Left colon (tissue), 2 donors: ENCODE measurements at regions not wholly inside any gene's neighbourhood (a gene's known extent, or its start where the extent isn't known, plus 50 kb on each side); places are given as distances from the start of the nearest gene placed in this dataset.

Experiments
- ATAC-seq: fragments of 200-7000 bp; cut with Tn5 transposase; one replicate; pipeline ENCODE4 v1.9.1; 2020; ENCODE audit warnings: mild to moderate bottlenecking, moderate library complexity
- DNase-seq, 2 donors: peaks; one replicate each; pipeline ENCODE4 v3.0.0-alpha.2; 2020
- intact Hi-C, 2 donors: fragments of 100-400 bp; cut with DNase I in 1 of 2; cut with micrococcal nuclease in 1 of 2; formaldehyde crosslinking; loops; one replicate each; pipeline versions ENCODE4 v1.11.2 to v1.14.0; 2022; cut with DNase I, micrococcal nuclease
- donor health status: DM: no; HTN: no; CAD: no.
- donor health status: DM: yes; HTN: yes; CAD: no.

DNA sequence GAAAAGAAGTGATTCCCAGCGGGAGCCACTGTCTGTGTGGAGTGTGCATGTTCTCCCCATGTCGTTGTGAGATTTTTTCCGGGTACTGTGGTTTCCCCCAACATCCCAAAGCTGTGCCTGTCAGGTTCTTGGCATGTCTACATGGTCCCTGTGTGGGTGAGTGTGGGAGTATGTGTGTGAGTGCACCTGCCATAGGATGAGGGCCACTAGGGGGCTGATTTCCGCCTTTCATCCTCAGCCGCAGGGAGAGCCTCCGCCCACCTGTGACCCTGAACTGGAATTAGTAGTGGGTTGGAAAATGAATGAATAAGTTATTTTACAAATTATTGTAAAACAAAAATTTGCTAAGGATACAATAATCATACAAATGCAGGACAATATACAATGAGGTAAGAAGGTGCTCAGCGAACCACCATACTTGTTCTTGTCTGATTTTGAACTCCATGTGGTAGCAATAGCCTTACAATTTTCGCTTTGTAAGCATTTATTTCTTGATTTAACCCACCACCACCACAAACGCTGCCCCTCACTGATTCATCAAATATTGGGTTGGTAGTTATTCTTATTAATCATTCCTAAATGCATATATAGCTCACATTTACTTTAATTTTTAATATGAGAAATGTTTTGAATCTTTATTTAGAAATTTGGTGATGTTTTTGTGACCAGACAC lies 641.2 kb upstream of the VSTM2A start:
- ATAC-seq: no peak
- DNase-seq: no peak
- intact Hi-C loops: no loop called here

DNA sequence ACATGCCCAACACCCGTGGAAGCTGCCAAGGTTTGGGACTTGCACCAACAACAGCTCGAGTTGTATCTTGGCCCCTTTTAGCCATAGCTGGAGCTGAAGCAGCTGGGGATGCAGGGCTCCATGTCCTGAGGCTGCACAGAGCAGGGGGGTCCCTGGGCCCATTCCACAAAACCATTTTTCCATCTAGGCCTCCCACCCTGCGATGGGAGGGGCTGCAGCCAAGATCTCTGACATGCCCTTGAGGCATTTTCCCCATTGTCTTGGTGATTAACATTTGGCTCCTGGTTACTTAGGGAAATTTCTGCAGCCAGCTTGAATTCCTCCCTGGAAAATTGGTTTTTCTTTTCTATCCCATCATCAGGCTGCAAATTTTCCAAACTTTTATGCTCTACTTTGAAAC lies 637.8 kb upstream of the VSTM2A start:
- DNase-seq (no peak), ATAC-seq (no peak)
- intact Hi-C loops: no loop called here

- no peak for DNase-seq
- ATAC-seq: no peak
- intact Hi-C loops: no loop called here
Observed at GRCh38 chr7:53917637-53918036, 624.5 kb upstream of the VSTM2A start.

GRCh38 chr7:53920011-53920410 lies 622.2 kb upstream of the VSTM2A start:
- intact Hi-C loops: no loop called here
- DNase-seq (no peak), ATAC-seq (no peak)

- intact Hi-C loops: no loop called here
- DNase-seq: no peak
- ATAC-seq: no peak
Observed at GRCh38 chr7:53940483-53940882, 601.7 kb upstream of the VSTM2A start.

GRCh38 chr7:53947732-53948131 lies 594.4 kb upstream of the VSTM2A start:
- DNase-seq: no peak
- ATAC-seq: no peak
- intact Hi-C loops: no loop called here

DNA sequence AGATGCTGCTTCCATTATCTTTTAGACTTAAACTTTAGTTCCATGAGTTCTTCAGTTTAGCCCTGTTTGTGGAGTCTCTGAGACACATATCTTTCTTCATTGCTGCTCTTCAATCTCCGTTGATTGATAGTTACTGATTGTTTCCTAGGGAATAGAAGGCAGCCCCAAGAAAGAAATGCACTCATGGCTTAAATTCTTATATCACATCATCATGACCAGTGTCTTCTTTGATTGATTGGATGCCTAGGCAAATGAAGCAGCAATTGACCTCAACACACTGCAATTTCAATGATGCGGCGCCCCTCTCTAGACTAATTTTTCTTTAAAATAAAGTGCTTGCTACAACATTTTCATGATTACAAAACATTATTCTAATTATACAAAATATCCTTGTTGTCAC lies 576.5 kb upstream of the VSTM2A start:
- intact Hi-C loops: no loop called here
- DNase-seq: no peak
- ATAC-seq: no peak

DNA sequence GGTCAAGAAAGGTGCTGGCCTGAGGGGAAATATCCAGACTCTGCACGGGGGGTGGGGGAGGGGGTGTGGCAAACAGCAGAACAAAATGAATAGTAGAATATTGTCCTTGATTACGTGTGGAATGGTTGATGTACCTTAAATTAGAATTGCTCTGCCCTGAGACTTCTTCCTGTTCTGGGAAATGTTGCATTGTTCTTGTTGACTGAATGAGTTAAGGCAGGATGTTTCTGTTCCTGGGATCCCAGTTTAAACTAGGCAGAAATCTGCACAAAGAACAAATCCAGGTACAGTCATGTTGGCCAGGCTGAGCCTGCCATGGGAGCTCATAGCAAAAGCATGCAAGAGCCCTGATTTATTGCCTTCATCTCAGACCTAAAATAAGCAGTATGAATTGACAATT lies 558.7 kb upstream of the VSTM2A start:
- DNase-seq: no peak
- intact Hi-C loops: no loop called here
- no peak for ATAC-seq

GRCh38 chr7:53984776-53985175 lies 557.4 kb upstream of the VSTM2A start:
- DNase-seq: no peak
- intact Hi-C loops: no loop called here
- ATAC-seq: no peak

GRCh38 chr7:53988376-53988775 lies 553.8 kb upstream of the VSTM2A start:
- DNase-seq: no peak
- ATAC-seq: no peak
- intact Hi-C loops: no loop called here

- intact Hi-C loops: no loop called here
- no peak for ATAC-seq
- no peak for DNase-seq
Observed at GRCh38 chr7:53993224-53993623, 549.0 kb upstream of the VSTM2A start.

DNA sequence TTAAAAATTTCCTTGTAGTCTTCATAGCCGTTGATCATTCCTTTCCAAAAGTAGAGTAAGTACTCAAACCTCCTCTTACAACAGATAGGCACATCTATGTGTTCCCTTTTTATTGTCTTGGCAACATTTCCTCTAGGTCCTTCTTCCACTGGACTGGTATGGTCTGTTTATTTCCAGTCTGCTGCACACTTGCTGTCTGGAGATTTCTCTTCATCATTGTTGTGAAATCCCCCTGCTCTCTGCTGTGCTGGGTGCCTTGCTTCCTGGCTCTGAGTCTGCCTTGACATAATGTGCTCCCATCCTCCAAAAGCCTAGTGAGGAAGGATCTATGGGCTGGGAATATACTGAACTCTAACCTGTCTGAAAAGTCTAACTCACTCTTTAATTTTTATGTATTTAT lies 545.3 kb upstream of the VSTM2A start:
- DNase-seq: no peak
- intact Hi-C loops: no loop called here
- no peak for ATAC-seq

- intact Hi-C loops: no loop called here
- DNase-seq (no peak), ATAC-seq (no peak)
Observed at GRCh38 chr7:54014765-54015164, 527.4 kb upstream of the VSTM2A start.

GRCh38 chr7:54015251-54015650 lies 526.9 kb upstream of the VSTM2A start:
- intact Hi-C loops: no loop called here
- DNase-seq (no peak), ATAC-seq (no peak)

DNA sequence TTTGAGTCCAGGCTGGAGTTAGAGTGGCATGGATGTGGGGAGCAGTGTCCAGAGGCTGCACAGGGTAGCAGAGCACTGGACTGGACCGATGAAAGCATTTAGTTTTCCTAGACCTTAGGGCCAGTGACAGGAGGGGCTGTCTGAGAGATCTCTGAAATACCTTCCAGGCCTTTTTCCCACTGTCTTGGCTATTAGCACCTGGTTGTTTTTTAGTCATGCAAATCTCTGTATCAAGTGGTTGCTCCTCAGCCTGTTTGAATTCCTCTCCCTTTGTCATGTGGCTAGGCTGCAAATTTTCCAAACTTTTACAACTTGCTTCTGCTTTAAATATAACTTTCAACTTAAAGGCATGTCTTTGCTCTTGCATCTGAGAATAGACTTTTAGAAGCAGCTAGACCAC lies 504.3 kb upstream of the VSTM2A start:
- intact Hi-C loops: no loop called here
- ATAC-seq (no peak), DNase-seq (no peak)

DNA sequence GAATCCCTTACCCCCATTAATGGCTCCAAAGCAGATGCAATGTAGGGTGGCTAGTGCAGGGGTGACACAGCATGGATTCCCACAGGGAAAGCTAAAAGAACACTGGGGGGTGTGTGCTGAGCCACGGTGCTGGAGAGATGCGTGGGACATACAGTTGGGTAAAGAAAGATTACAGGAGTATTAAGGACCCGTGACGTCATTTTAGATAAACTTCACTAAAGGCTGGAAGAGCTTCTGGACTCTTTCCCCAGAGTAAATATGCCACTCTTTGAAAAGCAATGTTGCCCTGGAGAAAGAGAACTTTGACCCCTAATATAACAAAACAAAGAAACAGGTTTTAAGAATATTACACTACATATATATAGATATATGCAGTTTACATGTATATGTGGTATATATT lies 481.5 kb upstream of the VSTM2A start:
- DNase-seq (no peak), ATAC-seq (peak; percentile 34)
- intact Hi-C loops: no loop called here

DNA sequence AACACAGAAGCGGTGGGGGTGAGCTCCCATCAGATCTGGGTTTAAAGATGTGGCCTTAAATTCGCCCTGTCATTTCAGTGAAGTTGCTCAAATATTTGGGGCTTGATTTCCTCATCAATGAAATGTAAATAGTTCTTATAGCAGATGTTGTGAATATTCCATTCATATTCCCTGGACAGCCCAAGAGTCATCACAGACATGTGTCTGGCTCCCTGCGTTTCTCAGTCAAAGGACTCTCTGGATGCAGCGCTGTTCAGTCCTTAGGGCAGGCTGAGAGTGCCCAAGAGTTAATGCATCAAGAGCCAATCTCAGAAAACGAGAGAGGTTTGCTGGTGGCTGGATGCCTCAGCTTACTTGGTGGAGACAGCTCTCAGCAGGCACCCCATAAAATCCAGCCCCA lies 475.5 kb upstream of the VSTM2A start:
- no peak for DNase-seq
- intact Hi-C loops: no loop called here
- no peak for ATAC-seq

DNA sequence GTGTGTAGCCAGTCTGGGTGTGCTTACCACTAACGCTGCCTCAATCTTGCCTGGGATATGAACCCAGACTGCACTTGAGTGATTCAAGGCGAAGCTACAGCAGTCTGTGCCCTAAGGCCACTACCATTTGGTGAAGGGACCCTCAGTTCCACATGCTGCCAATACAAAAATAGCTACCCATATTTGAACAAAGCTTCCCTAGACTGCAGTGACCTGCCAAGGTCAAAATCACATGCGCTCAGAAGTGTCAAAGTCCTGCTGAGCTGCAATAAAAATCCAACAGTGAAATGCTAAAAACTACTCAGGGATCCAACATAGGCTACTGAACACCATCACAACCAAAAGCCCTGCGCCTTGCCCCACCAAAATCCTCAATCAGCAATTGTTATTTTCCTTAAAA lies 472.3 kb upstream of the VSTM2A start:
- DNase-seq: no peak
- ATAC-seq: no peak
- intact Hi-C loops: no loop called here

DNA sequence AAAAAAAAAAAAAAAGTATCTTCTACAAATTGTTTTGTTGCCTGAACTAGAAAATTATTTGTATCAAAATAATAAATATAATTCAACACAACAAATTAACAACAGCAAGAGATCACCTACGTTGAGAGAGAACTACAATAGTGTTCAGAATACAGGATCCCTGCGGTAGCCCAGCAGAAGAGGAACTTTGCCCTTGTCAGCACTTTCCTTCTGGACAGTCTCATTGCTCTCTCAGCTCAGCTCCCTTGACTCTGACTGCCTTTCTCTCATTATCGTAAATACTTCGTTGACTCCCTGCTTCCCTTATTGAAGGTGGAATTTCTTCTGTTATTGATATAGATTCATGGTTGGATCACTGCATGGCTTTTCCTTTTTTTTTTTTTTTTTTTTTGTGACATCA lies 469.5 kb upstream of the VSTM2A start:
- no peak for DNase-seq
- intact Hi-C loops: no loop called here
- no peak for ATAC-seq

- intact Hi-C loops: no loop called here
- ATAC-seq (no peak), DNase-seq (no peak)
Observed at GRCh38 chr7:54076616-54077015, 465.6 kb upstream of the VSTM2A start.

DNA sequence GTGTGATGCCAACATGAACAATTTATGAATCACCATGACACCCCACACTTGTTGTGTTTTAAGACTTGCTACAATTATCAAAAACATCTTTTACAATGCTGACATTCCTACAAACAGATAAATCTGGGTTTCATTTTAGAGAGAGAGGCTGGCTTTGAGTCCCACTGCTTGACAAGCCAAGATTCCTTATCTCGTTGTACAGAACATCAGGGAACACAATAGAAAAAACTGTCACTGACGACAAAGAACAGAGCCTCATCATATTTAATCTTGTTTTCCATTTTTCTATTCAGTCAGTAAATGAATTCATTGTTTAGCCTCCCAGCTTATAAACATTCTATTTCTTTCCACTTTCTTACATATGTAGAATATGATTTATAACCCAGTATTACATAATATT lies 461.6 kb upstream of the VSTM2A start:
- intact Hi-C loops: no loop called here
- no peak for ATAC-seq
- no peak for DNase-seq

DNA sequence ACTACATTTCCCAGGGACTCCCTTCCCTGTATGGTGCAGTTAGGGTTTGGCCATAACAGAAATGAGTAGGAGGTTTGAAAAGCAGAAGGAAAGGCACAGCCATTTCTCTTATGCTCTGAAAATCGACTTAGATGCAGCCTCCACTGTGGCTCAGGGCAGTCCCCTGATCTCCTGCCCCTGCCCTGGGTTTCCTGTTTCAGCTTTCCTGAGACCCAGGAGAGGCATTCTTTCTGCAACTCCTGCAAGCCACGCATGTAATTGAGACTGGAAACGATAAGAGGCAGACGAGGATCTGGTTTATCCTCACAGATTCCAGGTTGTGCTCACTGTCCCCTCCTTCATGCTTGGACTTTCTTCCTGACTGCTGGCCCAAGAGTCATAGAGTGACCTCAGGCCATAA lies 461.2 kb upstream of the VSTM2A start:
- intact Hi-C loops: no loop called here
- DNase-seq: no peak
- ATAC-seq: no peak
